ENCODE measurements at regions not wholly inside any gene's neighbourhood (a gene's known extent, or its start where the extent isn't known, plus 50 kb on each side); places are given as distances from the start of the nearest gene placed in this dataset.

GRCh38 chr10:90042075-90042474 lies 340.7 kb downstream of the KIF20B start:
- TF ChIP-seq CTCF (IDR thresholded peaks at IDR 0.05), result no peak
- TF ChIP-seq POLR2A (IDR thresholded peaks at IDR 0.05), result no peak
